ENCODE measurements at regions not wholly inside any gene's neighbourhood (a gene's known extent, or its start where the extent isn't known, plus 50 kb on each side); places are given as distances from the start of the nearest gene placed in this dataset.

- no peak overlapping the region for H3K27ac ChIP-seq
- H3K9me3 ChIP-seq: no peaks in the 10 kb centered on the region
- intact Hi-C loops (cut with DNase I; ENCODE audit: low total_unique reads): no loop called here
- H3K36me3 ChIP-seq: no peaks in the 10 kb centered on the region
- H3K4me1 ChIP-seq: no peaks in the 10 kb centered on the region
- no peak overlapping the region for H3K4me3 ChIP-seq
- H3K27me3 ChIP-seq: no peaks in the 10 kb centered on the region
- DNase-seq (ENCODE audit: low spot score in 2 of 2): no peak
- no peak for TF ChIP-seq POLR2A (IDR thresholded peaks at IDR 0.05)
- no peak for TF ChIP-seq CTCF (IDR thresholded peaks at IDR 0.05)
- TF ChIP-seq POLR2AphosphoS5 (IDR thresholded peaks at IDR 0.05): no peak
Measured at GRCh38 chr4:129668092-129668491, 572.1 kb downstream of the C4orf33 start.

- no peak overlapping the region for H3K4me3 ChIP-seq
- H3K9me3 ChIP-seq: peaks cover 0 to 6% of the 10 kb centered on the region in 2 donors
- H3K36me3 ChIP-seq: no peaks in the 10 kb centered on the region
- TF ChIP-seq CTCF (IDR thresholded peaks at IDR 0.05): no peak
- no peak for TF ChIP-seq POLR2A (IDR thresholded peaks at IDR 0.05)
- TF ChIP-seq POLR2AphosphoS5 (IDR thresholded peaks at IDR 0.05): no peak
- intact Hi-C loops (cut with DNase I; ENCODE audit: low total_unique reads): no loop called here
- DNase-seq (ENCODE audit: low spot score in 2 of 2): no peak
- no peak overlapping the region for H3K27ac ChIP-seq
- no peaks in the 10 kb centered on the region for H3K27me3 ChIP-seq
- H3K4me1 ChIP-seq: no peaks in the 10 kb centered on the region
Measured at GRCh38 chr4:129672941-129673340, 577.0 kb downstream of the C4orf33 start.

GRCh38 chr4:129675036-129675435, 579.1 kb downstream of the C4orf33 start:
- TF ChIP-seq POLR2A (IDR thresholded peaks at IDR 0.05) (no peak), CTCF (IDR thresholded peaks at IDR 0.05) (no peak), POLR2AphosphoS5 (IDR thresholded peaks at IDR 0.05) (no peak)

GRCh38 chr4:129676934-129677333, 581.0 kb downstream of the C4orf33 start:
- TF ChIP-seq POLR2A (IDR thresholded peaks at IDR 0.05): no peak
- no peak for TF ChIP-seq POLR2AphosphoS5 (IDR thresholded peaks at IDR 0.05)
- TF ChIP-seq CTCF (IDR thresholded peaks at IDR 0.05): no peak
- no peak for DNase-seq (ENCODE audit: low spot score in 2 of 2)
- H3K27ac ChIP-seq: no peak overlapping the region
- intact Hi-C loops (cut with DNase I; ENCODE audit: low total_unique reads): no loop called here
- no peaks in the 10 kb centered on the region for H3K36me3 ChIP-seq
- no peaks in the 10 kb centered on the region for H3K4me1 ChIP-seq
- no peak overlapping the region for H3K4me3 ChIP-seq
- H3K9me3 ChIP-seq: peaks cover 0 to 6% of the 10 kb centered on the region in 2 donors
- H3K27me3 ChIP-seq: no peaks in the 10 kb centered on the region

More at GRCh38 chr4:129675036-129675435, 579.1 kb downstream of the C4orf33 start:
- Histone ChIP-seq H3K27me3 (no peaks in the 10 kb centered on the region), H3K4me3 (no peak overlapping the region), H3K36me3 (no peaks in the 10 kb centered on the region), H3K4me1 (no peaks in the 10 kb centered on the region), H3K27ac (no peak overlapping the region), H3K9me3 (peaks cover 0 to 6% of the 10 kb centered on the region in 2 donors)
- intact Hi-C loops (cut with DNase I; ENCODE audit: low total_unique reads): no loop called here
- no peak for DNase-seq (ENCODE audit: low spot score in 2 of 2)

- H3K27ac ChIP-seq: no peak overlapping the region
- H3K27me3 ChIP-seq: no peaks in the 10 kb centered on the region
- H3K4me1 ChIP-seq: no peaks in the 10 kb centered on the region
- no peaks in the 10 kb centered on the region for H3K9me3 ChIP-seq
- DNase-seq (ENCODE audit: low spot score in 2 of 2): no peak
- intact Hi-C loops (cut with DNase I; ENCODE audit: low total_unique reads): no loop called here
- H3K4me3 ChIP-seq: no peak overlapping the region
- no peak for TF ChIP-seq CTCF (IDR thresholded peaks at IDR 0.05)
- TF ChIP-seq POLR2AphosphoS5 (IDR thresholded peaks at IDR 0.05): no peak
- no peak for TF ChIP-seq POLR2A (IDR thresholded peaks at IDR 0.05)
- no peaks in the 10 kb centered on the region for H3K36me3 ChIP-seq
Measured at GRCh38 chr4:129682586-129682985, 586.6 kb downstream of the C4orf33 start.
